Activated T-helper 9 cell treated with anti-CD3 and anti-CD28 coated beads, Interleukin-2, amount 50 U/mL, for 16 hours (primary cell): ENCODE measurements at regions not wholly inside any gene's neighbourhood (a gene's known extent, or its start where the extent isn't known, plus 50 kb on each side); places are given as distances from the start of the nearest gene placed in this dataset.
"Not testable (repeated sequence)": the region's sequence is repeated elsewhere in the genome, so short reads cannot be mapped to it uniquely, and the experiment has no call there.

Experiments used
- DNase-seq: peaks from one replicate; pipeline ENCODE4 v3.0.0-alpha.2; 2020; ENCODE audit warnings: low read depth

DNA sequence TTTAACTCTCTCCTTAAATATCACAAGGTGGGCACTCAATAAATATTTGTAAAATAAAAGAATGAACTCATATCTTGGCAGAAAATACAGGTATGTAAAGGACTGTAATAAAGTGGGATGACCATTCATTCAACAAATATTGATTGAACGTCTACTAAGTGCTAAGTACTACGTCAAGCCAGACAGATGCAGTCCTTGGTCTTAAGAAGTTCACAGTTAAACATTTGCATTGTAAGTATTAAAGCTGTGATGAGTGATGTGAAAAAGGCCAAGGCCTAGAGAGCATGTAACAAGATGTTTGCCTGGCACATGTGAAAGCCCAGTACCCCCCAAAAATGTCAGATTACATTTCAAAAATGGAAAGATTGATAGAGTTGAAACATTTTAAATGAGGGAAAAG lies 130.1 kb upstream of the TMEM170B start:
- no peak for DNase-seq

DNA sequence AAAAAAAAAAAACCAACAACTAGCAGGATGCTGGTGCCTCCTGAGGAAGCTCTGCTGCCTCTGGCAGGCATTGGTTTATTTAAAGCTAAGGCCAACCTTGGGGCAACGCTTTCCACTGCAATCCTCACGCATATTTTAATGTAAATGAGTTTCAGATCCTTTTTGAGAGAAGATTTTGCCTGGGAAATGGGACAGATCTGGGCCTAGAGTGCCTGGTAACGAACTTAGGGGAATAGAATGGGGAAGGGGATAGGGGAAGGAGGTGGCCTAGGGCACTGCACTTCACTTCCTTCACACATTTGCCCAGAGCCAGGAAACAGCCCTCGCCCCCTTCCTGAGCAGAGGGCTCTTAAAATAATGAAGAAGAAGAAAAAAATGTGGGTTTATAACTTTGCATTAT lies 132.7 kb upstream of the TMEM170B start:
- DNase-seq, result no peak

DNA sequence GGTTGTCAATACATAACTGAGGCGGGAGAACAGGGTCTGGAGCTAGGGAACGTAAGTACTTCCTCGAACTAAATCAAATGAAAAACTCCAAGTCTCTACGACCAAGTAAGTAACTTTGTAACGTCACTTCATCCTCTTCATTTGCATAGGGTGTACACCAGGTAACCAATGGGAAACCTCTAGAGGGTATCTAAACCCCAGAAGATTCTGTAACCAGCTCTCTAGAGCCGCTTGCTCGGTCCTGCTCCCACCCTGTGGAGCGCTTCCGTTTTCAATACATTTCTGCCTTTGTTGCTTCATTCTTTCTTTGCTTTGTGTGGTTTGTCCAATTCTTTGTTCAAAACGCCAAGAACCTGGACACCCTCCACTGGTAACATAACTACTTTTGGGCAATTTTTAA lies 133.5 kb upstream of the TMEM170B start:
- no peak for DNase-seq

DNA sequence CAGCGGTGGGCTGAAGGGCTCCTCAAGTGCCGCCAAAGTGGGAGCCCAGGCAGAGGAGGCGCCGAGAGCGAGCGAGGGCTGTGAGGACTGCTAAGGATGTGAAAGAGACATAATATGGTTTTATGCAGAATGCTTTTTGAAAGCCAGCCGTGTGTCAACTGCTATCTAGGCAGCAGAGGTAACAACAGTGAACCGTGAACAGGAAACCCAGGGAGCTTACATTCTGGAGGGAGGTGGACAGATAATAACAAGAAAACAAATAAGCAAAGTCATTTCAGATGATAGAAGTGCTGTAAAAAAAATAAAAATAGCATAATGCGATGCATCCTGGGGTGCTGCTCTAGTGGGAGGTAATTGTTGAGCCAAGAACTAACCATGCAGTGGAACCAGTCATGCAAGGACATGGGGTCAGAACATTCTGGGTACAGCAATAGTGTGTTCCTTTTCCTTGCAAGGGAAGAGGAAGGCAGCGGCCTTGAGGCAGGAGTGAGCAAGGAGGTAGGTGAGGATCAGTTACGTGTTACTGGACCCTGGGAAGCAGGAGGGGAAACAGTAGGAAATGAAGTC lies 134.4 kb upstream of the TMEM170B start:
- DNase-seq, result no peak

DNA sequence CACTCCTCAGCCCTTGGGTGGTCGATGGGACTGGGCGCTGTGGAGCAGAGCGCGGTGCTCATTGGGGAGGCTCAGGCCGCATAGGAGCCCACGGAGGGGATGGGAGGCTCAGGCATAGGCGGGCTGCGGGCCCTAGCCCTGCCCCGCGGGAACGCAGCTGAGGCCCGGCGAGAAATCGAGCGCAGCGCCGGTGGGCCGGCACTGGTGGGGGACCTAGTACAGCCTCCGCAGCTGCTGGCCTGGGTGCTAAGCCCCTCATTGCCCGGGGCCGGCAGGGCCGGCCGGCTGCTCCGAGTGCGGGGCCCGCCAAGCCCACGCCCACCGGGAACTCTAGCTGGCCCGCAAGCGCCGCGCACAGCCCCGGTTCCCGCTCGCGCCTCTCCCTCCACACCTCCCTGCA lies 135.0 kb upstream of the TMEM170B start:
- not testable (repeated sequence) for DNase-seq

DNA sequence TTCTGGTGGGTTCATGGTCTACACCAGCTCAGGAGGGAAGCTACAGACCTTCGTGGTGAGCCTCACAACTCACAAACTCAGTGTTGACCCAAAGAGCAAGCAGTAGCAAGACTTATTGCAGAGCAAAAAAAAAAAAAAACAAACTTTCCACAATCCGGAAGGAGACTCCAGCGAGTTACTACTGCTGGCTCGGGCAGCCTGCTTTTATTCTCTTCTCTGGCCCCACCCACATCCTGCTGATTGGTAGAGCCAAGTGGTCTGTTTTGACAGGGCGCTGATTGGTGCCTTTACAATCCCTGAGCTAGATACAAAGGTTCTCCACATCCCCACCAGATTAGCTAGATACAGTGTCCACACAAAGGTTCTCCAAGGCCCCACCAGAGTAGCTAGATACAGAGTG lies 135.6 kb upstream of the TMEM170B start:
- DNase-seq, result not testable (repeated sequence)

DNA sequence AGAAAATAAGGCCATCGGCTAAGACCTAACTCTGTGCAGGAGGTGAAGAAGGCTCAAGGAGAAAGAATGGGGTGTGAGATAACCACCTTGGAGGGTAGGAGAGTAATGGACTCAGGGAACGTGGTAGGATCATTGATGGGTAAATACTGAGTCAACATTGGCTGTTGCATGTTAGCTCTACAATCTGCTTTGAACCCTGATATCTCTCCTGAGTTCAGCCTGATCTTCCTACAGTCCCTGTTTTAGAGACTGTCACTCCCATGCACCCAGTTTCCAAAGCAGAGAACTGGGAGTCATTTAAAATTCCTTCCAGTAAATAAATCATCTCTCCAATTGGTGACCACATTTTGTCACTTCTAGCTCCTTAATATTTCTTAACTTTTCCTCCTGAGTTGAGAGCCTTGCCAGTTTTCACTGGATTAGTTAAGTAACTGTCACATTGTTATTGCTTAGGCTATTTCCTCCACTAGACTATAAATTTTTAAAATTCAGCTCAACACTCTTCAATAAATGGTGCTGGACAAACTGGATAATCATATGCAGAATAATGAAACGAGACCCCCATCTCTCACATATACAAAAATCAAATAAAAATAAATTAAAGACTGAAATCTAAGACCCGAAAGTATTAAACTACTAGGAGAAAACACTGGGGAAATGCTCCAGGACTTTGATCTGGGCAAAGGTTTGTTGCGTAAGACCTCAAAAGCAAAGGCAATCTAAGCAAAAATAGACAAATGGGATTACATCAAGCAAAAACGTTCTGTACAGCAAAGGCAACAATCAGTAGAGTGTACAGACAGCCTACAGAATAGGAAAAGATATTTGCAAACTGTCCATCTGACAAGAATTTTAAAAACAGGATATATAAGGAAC lies 138.9 kb upstream of the TMEM170B start:
- DNase-seq, result no peak

DNA sequence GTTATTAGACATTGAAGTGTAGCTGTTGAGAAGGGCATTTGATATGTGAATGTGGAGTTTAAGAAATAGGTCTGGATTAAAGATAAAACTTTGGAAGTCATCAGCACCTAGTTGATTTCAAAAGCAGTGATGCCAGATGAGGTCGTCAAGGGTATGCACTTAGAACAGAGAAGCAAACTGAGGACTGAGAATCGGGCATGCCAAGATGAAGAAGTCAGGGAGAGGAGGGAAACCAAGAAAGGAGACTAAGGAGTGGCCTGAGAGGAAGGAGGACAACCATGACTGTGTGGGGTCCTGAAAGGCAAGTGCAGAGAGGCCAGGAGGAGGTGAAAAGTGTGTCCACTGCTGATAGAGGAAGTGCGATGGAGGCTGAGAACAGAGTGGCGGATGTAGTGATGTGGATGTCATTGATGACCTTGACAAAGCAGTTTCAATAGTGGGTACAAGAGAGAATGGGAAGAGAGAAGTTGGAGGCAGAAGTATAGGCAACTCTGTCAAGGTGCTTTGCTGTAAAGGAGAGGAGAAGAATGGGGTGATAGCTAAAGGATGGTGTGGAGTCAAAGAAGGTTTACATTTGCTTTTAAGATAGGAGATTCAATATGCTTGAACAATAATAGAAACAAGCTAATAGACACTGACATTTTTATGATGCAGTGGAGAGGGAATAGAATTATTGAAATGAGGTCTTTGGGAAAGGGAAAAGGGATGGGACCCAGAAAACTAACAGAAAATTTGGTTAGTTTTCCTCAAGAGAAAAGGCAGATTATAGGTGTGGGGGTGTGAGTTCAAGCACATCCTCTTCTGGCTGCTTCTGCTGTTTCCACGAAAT lies 139.7 kb upstream of the TMEM170B start:
- no peak for DNase-seq

DNA sequence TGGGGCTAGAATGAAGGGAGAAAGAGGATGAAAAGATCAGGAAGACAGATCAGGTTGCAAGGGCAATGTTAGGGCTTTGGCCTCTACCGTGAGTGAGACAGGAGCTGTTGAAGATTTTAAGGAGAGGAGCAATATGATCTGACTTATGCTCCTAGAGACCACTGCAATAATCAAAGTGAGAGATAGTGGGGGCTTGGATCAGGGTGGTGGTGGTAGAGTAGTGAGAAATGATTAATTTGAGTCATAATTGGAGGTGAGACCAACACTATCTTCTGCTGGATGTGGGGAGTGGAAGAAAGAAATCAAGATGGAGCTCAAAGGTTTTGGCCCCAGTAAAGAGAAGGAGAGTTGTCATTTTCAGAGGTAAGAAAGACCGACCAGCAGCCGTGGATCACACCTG lies 140.7 kb upstream of the TMEM170B start:
- no peak for DNase-seq

DNA sequence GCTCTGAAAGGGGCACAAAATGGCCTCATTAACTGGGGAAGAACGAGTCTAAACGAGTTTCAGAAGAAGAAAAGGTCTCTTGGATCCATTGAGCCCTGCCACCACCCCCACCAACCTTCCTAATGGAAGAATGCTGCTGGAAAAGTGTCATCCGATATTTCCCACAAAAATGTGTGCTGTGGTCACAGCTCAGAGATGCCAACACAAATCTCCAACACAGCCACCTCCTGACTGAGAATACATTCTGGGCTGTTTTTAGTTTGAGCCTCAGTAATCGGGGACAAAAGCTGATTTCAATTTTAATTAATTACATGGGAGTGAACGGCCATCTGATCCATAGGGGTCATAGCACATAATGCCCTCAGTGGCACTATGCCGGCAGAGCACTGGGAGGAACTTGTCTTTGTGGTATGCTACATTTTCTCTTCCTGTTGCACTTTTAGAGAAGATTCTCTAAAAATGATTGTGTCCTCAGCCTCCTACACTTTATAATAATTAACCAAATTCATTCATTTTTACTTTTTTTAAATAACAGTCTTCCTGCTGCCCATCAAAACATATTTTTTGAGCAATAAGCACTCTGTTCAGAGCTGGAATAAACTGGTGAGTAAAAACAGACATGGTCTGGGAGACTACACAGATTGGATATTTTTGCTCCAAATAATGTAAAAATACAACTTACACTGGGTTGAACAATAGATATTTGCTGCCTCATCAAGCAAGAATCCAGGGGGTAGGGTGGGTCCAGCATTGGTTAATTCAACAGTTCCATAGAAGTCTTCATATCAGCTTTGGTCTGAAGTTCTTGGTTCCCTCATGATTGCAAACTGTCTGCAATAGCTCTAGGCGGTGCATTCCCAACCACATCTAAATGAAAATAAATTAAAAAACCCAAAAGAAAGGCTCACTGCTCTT lies 143.6 kb upstream of the TMEM170B start:
- no peak for DNase-seq

DNA sequence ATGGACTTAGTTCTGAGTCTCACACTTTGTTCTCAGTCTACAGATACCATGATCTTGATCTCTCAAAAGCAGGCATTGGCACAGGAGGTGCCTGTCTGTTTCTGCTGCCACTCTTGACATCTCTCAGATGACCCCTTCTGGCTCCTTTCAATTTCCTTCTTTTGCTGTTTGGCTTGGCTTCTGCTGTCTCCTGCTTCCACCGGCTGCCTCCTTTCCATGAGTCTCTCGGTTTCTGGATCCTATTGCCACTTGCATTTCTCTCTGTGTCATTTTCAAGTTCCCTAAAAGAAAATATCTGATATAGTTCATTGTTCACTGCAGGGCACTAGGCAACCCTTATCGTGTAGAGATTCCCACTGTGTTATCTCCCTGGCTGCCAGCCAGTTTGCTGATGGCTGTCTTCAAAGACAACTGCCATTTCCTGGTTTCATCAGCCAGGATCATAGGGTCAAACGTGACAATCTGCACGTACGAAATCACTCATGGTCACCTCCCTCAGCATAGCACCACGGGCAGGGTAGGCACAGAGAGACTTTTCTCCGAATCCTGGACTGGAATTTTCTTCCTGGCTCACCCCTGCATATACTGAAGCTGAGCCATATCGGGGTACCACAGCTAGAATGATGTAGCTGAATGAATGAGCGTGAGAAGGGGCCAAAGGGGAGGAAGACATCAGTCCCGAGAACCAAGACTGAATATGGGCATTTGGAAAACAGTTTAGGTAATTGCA lies 144.6 kb upstream of the TMEM170B start:
- no peak for DNase-seq

DNA sequence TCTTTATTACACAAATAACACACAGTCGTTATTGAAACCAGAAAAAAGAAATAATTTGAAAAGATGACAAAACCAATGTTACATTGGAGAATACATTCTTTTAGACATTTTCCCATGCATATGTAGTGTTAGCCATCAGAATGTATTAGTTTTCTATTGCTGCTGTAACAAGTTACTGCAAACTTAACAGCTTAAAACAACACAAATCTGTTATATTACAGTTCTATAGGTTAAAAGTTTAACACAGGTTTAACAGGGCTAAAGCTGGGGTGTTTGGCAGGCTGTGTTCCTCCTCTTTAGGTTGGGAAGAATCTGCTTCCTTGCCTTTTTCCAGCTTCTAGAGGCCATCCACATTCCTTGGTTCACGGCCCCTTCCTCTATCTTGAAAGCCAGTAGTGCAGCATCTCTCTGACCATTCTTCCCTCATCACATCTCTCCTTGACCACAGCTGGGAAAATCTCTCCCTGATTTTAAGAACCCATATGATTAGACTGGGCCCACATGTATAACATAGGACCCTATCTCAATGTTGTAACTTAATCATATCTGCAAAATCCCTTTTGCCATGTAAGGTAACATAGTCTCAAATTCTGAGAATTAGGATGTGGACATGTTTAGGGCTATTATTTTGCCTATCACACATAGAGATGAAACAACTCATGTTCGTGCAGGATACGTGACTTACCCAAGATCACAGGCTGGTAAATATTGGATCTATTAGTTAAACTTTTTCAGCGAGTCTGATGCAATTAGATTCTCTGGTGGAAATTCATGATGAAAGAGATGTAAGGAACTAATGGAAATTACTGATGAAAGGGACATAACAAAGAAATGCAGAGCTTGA lies 145.4 kb upstream of the TMEM170B start:
- DNase-seq, result no peak

DNA sequence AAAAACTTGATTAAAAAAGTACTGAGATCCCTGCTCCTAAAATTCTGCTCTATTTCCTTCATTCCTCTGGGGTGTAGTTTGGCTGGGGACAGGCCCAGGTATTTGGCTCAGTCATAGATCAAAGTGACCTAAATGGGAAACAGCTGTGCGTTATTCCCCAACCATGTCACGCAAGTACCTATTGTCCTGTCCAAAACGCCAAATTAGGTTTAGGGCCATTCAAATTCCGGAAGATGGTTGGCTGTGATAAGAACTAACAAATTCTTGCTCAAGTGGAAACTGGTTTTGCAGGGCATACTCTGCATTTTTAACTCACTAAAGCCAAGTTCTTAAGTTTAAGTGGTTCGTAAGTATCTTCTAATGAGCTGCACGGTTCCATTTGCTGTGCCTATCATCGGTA lies 147.6 kb upstream of the TMEM170B start:
- DNase-seq, result no peak

DNA sequence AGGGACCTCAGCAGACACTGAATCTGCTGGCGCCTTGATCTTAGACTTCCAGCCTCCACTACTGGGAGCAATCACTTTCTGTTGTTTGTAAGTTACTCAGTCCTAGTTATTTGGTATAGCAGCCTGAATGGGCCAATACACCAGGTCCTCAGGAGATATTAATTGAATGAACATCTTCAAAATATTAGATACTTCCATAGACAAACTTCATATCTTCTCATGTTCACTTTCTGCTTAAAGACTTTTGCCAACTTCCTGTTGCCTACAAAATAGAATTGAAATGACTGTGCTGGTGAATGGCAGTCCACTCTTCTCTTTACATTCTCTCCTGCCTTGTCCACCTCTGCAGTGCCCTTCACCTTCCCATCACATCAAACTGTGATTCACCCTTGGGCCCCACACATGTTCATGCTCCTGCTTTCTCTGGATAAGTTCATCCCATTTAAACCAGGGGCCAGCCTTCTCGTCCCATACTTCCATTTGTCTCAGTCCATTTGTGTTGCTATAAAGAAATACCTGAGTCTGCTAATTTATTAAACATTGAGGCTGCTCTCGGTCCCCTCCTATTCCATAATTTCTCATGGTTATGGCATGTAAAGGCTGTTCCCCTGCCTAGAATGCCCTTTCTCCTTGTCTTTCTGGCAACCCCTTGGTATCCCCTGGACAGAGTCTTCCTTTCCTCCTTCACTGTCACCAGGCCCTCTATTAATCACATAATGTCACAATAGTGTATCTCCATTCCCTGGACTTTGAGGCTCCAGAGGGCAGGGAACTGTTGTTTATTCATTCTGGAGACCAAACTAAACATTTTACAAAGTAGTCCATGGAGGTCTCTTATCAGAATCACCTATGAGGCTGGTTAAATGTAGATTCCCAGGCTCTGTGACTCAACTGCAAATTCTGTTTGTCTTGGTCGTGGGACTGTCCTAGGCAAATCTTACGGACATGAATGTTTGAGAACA lies 148.3 kb upstream of the TMEM170B start:
- DNase-seq, result no peak

DNA sequence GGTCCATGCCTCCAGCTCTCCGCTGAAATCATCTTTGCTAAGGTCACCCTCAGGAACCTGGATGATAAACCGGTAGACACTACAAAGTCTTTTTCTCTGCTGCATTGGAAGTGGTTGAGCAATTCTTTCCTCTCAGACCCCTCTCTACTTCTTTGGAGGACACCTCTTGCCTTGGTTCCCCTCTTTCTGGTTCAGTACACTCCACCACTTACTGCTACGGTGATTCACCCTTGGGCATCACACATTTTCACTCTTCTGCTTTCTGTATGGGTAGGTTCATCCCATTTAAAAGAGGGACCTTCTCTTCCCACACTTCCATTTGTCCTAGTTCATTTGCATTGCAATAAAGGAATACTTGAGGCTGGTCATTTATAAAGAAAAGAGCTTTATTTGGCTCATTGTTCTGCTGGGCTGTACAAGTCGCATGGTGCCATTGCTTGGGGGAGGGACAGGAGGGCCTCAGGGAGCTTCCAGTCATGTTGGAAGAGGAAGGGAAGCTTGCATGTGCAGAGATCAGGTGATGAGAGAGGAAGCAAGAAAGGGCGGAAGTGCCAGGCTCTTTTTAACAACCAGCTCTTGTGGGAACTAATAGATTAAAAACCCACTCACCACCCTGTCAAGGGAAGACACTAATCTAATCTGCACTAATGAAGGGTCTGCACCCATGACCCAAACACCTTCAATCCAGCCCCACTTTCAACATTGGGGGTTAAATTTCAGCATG lies 149.7 kb upstream of the TMEM170B start:
- DNase-seq, result no peak

DNA sequence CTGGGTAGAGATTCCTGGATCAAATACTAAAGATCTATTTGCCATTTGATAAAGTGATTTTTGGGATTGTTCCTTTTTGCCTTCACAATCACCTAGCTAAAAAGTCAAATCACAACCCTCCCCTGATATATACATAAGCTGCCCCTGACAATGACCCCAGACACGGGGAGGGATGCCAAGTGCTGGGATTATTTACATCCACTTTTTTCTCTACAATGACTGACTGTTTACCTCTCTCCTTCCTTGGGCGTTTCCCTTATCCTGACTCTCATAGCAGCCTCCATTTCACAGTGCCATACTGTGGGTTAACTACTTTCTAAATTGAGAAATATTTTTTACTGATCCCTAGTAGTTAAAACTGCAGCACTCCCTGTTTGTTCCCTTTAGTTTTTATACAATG lies 150.8 kb upstream of the TMEM170B start:
- no peak for DNase-seq

DNA sequence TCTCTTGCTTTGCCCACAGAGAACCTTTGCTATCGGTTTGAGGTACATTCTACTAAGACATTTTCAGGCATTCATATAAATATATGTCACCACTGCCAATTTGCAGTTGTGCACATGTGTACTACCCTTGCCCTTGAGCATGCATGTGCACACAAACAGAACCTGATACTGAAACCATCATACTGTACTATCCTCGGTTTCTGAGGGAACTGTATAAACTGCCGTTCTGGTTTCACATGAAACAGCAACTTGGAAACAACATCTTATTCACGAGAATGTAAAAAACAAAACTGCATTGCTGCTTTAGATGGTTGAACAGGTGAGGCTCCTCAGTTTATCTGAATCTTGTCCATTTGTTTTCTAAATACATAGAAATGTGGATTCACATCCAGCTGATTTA lies 151.2 kb upstream of the TMEM170B start:
- DNase-seq, result no peak

DNA sequence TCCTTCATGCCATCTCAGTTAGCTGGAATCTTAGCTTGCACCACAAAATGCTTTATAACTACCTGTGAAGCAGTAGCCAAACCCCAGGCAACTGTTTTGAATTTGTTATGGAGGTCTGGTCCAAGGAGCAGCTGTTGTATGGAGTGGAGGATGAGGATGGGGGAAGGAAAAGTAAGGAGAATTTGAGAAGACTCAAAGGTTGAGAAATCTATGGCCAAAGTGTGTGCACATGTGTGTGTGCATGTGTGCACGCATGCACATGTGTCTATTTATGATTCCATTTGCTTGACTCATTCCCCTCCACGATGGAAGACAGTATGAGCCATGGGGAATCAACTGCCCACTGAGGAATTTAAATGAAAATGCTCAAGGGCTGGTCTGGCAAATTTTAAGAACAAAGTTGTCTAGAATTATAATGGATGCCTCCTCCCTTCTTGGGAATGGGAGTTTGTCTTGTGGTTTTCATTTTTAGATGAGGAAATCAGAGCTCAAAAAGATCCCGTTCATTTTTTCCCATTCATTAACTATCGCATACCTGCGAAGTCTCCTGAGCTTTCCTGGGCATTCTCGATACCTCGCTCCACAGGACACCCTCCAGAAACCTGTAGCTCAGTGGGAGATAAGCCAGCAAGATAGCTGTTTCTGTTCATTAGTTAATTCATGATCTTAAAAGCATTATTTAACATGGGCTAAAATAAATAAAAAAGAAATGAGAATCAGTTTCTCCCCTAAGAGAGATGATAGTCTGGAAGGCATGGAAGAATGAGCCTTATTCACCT lies 152.3 kb upstream of the NEDD9 start:
- no peak for DNase-seq
